CD4-positive, alpha-beta T cell treated with Interleukin-4 for 4 hours (primary cell): ENCODE measurements at regions not wholly inside any gene's neighbourhood (a gene's known extent, or its start where the extent isn't known, plus 50 kb on each side); places are given as distances from the start of the nearest gene placed in this dataset.
"Not testable (repeated sequence)": the region's sequence is repeated elsewhere in the genome, so short reads cannot be mapped to it uniquely, and the experiment has no call there.

Source experiments
- DNase-seq: peaks from one replicate; pipeline ENCODE4 v3.0.0-alpha.2; 2020

DNA sequence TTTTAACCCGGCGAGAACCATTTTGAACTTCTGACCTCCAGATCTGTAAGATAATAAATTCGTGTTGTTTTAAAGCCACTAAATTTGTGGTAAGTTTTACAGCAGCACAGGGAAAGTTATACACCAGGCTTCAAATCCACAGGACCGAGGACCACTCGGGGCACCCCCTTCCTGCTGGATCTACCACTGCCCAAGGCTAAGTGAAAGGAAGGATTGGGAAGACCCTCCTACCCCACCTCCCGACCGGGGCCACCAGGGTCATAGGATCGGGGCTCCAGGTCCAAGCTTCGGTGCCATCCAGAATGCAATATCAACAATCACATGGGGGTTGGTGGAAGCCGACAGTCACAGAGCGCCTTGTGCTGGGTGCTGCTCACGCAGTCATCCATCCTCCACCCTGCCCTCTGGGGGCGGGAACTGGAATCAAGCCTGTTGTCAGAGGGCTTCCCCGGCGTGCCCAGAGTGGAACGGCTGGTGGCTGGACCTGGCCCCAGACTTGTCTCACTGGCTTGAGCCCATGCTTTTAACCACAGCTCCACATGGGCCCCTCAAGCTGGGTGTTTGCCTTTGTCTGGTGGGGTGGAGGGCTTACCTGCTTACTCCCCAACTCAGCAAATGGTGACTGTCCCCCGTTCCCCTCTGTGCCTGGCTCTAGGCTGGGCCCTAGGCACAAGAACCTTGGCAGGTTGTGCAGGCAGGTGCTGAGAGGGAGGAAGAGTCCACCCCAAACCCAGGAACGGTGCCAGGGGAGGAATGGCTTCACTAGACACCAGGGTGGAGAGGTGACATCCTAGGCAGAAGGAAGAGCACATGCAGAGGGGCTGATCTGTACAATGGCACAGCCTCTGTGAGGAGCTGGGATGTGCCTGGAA lies 180.3 kb upstream of the RTL1 start:
- DNase-seq, result no peak

DNA sequence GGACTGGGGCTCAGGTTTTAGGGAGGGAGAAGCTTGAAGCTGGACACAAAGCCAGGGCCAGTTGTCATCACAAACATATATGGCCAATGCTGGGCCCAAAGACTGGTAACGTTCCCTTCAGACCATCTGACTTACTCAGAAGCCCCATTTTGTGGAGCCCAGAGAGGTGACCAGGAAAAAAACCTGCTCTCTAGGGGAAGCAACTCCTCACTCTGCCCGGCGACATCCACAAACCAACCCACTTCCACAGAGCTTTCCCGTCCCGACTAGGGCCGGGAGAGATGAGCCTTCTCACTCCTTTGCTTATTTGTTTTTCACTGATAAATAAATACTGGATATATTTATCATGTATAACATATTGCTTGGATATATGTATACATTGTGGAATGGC lies 180.9 kb upstream of the RTL1 start:
- no peak for DNase-seq

DNA sequence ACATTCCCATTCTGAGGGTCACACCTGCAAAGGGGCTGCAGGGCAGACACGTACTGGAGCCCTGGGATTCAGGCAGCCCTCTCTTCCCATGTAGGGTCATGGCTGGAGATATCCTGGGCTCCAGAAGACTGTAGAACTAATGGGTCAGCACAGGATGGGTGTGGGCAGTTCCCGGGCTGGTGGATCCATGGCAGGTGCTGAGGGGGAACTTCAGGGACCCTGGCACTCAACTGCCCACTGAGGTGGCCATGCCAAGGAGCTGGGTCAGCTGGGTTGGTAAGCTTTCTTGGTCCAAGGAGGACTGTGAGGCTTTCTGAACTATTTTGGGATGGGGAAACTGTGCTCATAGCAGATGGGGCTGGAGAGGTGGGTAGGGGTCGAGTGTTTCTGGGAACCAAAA lies 183.4 kb upstream of the RTL1 start:
- no peak for DNase-seq

DNA sequence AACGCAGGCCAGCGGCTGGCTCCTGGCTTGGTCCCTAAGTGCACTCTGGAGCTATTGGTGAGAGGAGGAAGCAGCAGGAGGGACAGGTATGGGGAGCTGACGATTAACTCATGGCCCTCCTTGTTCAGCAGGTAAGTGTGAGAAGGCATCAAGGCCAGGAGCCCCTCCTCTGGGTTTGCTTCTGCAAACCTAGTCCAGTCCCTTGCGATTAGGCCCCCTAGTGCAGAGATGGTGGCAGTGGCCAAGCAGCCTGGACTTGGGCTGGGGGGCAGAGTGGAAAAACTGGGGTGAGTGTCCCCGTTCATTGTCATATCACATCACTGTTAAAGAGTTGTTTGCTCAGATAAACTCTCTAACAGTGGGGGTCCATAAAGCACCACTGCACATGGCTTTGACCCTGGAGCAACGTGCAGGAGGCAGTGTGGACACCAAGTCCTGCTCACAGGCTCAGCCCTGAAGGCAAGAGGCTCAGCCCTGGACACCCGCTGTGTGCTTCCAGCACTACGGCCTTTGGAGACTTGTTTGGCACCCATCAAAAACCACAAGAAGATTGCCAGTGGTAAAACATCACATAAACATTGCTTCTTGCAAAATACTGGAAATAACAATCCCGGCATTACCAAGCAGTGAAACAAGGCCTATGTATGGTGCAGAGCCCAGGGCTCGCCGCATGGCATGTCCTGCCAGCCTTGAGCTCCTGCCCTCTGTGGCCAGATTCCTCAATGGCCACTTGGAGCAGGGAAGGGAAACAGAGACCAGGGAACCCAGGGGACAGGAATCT lies 184.3 kb upstream of the RTL1 start:
- DNase-seq, result no peak

DNA sequence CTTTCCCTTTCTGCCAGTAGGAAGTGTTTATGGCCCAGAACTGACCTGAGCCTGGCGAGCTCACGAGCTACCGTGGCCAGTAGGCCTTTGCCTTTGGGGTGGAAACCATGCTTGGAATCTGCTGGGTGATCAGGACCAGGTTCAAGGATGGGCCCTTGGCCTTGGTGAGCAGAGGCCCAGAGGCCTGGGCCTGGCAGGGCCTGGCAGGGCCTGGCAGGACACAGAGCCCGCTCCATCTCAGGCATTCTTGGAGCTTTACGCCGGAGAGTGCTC lies 184.8 kb upstream of the RTL1 start:
- DNase-seq, result no peak

DNA sequence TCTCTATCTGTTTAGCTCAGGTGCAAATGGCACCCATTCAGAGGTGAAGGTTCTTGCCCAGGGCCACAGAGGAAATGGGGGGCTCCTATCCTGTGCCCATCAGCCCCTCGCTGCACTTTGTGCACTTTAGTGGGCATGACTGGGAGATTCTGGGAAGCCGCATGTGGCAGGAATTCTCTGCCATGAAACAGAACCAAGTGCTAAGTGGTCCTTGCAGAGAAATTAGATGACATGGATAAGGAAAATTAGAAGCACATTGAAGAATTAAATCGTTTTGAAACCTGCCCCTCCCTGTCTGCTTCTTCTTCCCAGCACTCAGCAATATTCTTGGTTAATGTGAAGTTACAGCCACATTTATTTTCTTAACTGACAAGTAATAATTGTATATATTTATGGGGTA lies 185.2 kb upstream of the RTL1 start:
- DNase-seq, result no peak

DNA sequence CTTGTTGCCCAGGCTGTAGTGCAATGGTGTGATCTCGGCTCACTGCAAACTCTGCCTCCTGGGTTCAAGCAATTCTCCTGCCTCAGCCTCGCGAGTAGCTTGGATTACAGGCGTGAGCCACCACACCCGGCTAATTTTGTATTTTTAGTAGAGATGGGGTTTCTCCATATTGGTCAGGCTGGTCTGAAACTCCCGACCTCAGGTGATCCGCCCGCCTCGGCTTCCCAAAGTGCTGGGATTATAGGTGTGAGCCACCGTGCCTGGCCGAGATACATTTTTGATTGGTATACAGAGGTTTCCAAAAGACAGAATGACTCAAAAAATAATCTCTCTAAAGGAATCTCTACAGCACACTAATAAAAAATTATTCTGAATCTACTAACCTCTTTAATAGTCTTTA lies 187.0 kb upstream of the RTL1 start:
- DNase-seq, result not testable (repeated sequence)

DNA sequence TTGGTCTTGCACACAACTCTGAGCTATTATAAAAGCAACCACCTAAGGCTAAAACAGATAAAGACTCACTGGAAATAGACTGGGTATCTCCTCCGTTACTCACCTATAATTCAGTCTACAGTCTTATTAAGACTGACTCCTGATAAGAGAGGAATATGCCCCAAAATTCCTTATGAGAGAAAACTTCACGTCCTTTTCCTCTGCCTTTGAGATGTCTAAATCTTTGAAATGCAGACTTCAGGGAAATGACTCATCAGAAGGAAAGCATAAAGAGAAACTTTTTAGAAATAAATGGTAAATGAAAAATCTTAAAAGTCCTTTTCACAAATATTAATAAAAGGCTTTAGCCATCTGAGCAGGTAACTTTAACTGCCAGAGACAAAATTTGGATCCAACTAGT lies 187.5 kb upstream of the RTL1 start:
- DNase-seq, result no peak

DNA sequence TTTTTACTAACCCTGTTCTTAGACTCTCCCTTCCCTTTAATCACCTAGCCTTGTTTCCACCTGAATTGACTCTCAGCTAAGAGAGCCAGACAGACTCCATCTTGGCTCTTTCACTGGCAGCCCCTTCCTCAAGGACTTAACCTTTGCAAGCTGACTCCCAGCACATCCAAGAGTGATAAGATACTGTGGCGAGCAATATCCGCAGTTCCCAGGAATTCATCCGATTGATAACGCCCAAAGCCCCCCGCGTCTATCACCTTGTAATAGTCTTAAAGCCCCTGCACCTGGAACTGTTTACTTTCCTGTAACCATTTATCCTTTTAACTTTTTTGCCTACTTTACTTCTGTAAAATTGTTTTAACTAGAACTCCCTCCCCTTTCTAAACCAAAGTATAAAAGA lies 191.4 kb upstream of the RTL1 start:
- DNase-seq, result not testable (repeated sequence)

DNA sequence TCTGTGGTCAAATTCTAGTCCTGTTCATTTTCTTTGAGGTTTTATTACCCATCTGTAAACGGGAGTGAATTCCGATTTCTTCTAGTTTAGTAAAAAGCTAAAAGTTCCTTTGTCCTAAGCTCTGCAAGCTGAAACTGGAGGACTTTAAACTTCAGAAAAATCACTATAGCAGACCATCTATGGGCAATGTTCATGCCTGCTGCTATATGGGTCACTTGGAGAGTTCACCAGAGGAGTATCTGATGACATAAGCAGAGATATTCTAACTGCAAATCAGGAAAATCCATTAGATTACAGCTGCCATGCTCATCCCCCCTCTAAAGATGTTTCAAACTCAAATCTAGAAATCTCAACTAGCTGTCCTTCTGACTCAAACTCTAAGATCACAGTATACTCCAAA lies 193.0 kb upstream of the RTL1 start:
- no peak for DNase-seq

DNA sequence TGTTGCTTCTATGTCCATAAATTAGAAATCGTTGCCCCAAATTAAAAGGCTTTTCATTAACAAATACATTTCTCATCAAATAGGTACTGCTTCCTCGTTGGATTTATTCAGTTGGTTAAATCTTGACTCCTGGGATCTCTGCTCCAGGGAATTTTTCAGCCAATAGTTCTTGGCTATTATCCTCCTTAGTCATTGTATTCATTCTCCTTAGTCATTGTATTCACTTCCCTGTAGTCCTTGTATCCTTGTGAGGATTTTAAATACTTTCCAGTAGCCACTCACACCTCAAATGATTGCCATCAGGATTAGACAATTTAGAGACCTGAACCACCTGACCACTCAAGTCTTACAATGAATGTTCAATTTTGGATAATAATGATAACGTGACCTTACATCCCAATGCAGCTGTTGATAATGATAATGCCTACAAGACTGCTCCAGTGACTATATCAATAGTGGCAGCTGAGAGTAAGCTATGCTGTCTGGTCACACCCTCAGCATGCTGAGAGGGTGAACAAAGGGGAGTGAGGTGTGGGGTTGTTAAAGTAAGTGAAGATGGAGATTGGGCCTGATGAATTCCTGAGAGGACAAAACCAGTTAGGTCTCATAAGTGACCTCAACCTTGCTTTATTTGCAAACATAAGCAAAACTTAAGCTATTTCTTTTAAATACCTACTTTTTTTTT lies 193.7 kb upstream of the RTL1 start:
- DNase-seq, result no peak

DNA sequence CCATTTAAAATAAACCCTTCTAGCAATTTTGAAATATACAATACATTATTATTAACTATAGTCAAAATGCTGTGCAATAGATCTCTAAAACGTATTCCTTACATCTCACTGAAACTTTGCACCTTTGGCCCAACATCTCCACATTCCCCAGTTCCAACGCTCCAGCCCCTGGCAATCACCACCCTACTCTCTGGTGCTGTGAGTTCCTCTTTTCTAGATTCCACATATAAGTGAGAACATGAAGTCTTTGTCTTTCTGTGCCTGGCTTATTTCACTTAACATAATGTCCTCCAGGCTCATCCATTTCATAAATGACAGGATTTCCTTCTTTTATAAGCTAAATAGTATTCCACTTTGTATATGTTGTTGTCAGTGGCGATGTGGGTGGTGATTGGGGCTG lies 194.7 kb upstream of the RTL1 start:
- no peak for DNase-seq

DNA sequence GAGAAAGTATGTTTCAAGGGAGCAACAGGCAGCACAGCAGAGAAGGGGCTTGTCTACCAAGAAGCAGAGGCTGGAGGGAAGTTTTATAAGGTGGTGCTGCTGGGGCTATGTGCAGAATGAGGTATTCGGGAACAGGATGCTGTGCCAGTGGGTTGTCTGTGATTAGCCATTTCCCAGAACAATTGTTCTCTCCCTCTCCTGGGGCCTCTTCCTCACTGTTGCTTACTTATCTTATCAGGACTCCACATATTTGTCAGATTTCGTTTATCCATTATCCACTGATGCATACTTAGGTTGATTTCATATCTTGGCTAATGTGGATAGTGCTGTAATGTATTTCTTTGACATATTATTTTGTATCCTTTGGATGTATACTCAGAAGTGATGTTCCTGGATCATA lies 195.1 kb upstream of the RTL1 start:
- DNase-seq, result no peak

DNA sequence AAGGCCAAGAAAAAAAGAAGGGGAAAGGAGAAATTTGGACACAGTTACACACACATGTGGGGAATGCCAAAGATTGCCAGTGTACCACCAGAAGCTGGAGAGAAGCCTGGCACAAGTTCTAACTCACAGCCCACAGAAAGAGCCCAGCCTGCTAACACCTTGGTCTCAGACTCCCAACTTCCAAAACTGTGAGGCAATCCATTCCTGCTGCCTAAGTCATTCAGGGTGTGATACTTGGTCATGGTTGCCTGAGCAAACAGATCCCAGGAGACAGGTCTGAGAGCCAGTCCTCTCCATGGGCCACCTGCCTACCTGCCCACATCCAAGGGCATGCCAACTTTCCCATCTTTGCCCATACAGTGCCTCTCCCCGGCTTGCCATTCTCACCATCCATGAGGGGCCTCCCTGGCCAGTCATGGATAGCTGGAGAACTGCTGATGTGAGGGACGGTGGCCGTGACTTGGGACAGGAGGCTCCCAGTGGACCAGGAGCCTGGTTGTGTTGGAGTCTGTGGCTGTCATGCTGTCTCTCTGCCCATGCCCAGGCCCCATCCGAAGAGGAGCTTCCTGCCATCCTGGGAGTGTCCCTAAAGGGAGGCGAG lies 198.0 kb upstream of the RTL1 start:
- no peak for DNase-seq

DNA sequence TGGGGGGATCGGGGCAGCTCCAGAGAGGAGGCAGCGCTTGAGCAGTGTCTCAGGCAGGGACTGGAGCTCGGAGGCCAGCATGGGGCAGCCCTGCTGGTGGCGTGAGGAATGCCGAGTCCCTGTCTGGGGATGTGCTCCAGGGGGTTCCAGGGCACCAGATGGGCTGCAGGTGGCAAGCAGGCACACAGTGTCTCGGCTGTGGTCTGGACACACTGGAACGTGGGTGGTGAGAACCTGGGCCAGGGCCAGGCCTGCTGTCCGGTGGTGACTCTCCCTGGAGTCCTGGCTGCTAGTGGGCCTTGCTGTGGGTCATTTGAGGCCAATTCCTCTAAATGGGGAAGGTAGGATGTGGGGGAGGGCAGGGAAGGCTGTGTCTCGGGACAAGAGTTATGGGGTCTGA lies 199.4 kb upstream of the RTL1 start:
- DNase-seq, result no peak

DNA sequence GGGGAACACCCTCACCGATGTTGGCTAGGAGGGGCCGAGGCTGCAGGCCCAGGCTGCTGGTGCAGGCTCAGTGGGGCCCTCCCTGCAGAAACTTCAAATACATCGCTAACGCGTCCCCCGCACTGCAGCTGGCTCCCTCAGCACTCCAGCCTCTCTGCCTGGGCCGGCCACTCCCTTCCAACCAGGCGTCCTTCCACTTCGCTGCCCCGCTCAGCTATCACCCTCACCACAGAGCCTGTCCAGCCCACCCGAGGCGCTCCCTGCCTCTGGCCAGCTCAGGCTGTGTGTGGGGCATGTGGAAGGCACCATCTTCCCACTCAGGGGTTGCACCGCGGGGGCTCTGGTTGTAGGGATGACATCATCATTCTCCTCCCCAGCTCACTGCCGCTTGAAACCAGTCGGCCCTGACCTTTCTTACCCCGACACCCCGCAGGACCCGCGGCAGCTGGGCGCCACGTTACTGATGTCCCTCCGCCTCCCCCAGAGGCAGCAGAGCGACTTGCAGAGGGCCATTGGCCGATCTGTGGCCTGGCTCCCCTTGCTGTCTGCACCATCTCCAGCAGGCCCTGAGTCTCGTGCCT lies 199.9 kb upstream of the RTL1 start:
- no peak for DNase-seq

DNA sequence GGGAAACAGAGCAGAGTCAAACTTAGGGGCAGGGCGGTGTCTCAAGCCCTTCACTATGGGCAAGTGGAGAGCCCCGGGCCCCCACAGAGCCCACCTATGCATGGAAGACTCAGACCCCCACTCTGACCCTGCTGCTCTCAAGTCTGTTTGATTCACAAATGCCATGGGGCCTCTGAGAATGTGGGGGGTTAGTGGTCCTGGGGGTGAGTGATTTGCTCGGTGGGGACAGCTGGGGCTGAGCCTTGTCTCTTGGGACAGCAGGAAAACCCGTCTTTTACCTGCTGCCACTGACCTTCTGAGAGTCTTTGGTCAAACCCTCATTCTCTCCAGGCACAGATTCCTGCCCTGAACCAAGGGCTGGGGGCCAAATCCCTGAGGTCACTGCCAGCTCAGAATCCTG lies 201.0 kb upstream of the RTL1 start:
- DNase-seq, result no peak

DNA sequence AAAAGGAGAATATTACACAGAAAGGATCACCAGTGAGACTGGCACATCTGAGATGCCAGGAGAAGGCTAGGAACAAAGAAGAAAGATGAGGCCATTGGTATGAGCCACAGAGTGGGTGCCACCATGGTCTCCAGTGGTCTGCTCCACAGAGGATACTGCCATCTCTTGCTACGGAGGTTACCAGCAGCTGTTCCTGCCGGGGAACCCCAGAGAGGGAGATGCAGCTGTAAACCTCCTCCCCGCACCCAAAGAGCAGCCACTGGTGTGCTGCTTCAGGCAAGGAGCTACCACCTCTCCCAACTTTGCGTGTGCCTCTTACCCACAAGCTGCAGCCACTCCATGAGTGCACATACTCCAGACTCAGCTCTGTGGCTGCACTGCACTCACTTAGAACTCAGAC lies 201.5 kb upstream of the RTL1 start:
- DNase-seq, result no peak

DNA sequence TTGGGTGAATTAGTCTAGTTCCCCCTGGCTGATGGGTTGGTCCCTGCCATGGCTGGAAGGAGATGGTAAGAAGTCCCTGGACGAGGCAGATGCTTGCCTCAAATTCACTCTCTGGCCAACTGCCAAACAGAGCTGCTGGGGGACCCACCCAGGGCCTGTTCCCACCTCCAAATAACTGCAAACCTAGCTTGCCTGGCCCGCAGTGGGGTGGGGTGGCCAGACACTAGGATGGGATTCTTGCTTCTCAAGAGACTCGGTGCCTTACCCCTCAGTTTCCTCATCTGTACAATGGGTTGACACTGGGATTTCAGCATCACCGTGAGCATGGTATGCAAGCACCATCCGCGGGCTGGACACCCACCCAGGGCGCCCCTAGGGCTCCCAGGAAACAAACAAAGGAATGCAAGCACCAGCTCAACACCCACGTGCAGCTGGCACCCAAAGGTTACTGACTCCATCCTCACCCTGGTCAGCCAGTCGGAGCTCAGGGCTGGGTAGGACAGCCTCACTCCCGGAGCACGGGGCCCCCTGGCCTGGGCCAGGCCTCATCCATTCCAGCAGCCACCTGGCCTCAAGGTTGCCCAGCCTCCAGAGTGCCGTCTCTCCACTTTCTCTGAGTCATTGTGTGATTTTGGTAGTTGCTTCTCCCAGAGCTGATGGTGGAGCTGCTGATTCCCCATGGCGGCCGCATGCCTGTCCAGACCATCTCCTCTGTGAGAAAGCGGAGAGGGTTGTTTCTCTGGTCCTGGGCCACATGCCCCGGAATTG lies 205.2 kb upstream of the RTL1 start:
- no peak for DNase-seq

DNA sequence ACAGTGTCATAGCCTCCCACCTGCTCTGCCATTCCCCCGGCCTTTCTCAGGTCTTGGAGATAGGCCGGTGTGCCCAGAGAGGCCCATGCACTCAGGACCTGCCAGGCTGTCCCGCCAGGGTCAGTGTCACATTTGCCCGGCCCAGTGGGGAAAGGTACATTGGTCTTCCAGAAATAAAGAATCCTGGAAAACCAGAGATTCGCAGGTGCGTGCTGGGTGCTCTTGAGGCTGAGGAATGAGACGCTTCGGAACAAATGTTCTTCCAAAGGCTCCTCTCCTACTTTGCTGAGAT lies 205.8 kb upstream of the RTL1 start:
- DNase-seq, result no peak

DNA sequence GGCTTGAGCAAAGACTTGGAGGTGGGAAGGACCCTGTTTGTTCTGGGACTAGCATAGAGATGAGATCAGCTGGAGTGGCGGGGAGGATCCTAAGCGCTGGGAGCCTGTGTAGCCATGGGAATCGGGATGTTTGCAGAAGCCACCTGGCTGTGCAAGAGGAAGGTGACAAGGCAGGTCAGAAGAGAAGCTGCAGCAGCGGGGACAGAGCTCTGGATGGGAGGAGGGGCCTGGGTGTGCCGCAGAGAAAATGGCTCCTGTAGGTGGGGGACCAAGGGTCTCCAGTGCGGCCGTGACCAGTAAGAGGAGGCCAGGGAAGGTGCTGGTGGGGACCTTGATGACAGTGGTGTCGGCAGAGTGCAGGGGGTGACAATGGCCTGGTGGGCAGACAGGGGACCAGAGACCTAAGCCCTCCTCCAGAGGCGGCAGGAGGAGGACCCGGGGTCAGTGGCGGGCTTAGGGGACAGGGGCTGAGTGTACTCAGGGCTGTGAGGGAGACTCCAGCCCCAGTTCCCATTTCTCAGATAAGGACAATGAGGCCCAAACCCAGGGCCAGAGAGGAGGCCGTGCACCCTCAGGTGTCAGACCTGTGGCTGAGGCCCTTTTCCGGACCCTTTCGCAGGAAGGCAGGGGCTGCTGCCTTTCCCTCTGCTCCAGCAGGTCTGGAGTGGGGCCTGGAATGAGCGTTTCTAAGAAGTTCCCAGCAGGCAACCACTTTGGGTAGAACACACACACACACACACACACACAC lies 206.6 kb upstream of the RTL1 start:
- no peak for DNase-seq
